SK-N-SH (cell line): ENCODE measurements at regions not wholly inside any gene's neighbourhood (a gene's known extent, or its start where the extent isn't known, plus 50 kb on each side); places are given as distances from the start of the nearest gene placed in this dataset.

ENCODE experiments used
- CTCF ChIP-seq: fragments of 200-600 bp; sonication (generic); IDR thresholded peaks from 2 replicates; pipeline ENCODE4 v1.6.1; 2017; ENCODE audit warnings: antibody characterized with exemption, mild to moderate bottlenecking, moderate library complexity
- EP300 ChIP-seq, 2 experiments: IDR thresholded peaks; 2 replicates each; pipeline versions ENCODE4 v1.4.0 to v1.6.1; 2012; ENCODE audit warnings: borderline replicate concordance in 1 of 2, low read depth in 1 of 2, low read length in 1 of 2
- FOXM1 ChIP-seq: IDR thresholded peaks from 2 replicates; pipeline ENCODE4 v1.4.0; 2012; ENCODE audit warnings: low read depth, mild to moderate bottlenecking
- REST ChIP-seq: IDR thresholded peaks from 2 replicates; pipeline ENCODE4 v1.6.1; 2012; ENCODE audit warnings: mild to moderate bottlenecking, low read depth, low read length, moderate library complexity
- SIN3A ChIP-seq: IDR thresholded peaks from 2 replicates; pipeline ENCODE4 v1.6.1; 2012; ENCODE audit warnings: low read depth, mild to moderate bottlenecking, low read length, moderate library complexity, borderline replicate concordance
- ZBTB33 ChIP-seq: IDR thresholded peaks from 2 replicates; pipeline ENCODE4 v1.4.0; 2012; ENCODE audit warnings: low read depth, borderline replicate concordance

- TF ChIP-seq CTCF: no peak
- TF ChIP-seq REST: no peak
- no peak for TF ChIP-seq FOXM1
- TF ChIP-seq ZBTB33: no peak
- TF ChIP-seq SIN3A: no peak
- no peak for TF ChIP-seq EP300 (IDR thresholded peaks at IDR 0.05; ENCODE audit: borderline replicate concordance in 1 of 2, low read depth in 1 of 2, low read length in 1 of 2)
Observed at GRCh38 chr13:73602295-73602694, 531.9 kb downstream of the KLF12 start.
